GM12875 (cell line): ENCODE measurements at regions not wholly inside any gene's neighbourhood (a gene's known extent, or its start where the extent isn't known, plus 50 kb on each side); places are given as distances from the start of the nearest gene placed in this dataset.

Experiments
- H3K4me3 ChIP-seq: one replicate; pipeline ENCODE4 v1.5.1; 2011; ENCODE audit warnings: low read depth, low read length, control low read depth
- TF ChIP-seq, protein P1 (sequence below): IDR thresholded peaks from 2 replicates; pipeline ENCODE4 v1.5.1; 2011; ENCODE audit warnings: low read depth, mild to moderate bottlenecking, control low read depth, inconsistent platforms, low read length, moderate library complexity, borderline replicate concordance; ENCODE audit not compliant: insufficient read depth

- no peak overlapping the region for H3K4me3 ChIP-seq
These were observed 986.3 kb upstream of the LRRTM1 start for GRCh38 chr2:81290846-81291245.

DNA sequence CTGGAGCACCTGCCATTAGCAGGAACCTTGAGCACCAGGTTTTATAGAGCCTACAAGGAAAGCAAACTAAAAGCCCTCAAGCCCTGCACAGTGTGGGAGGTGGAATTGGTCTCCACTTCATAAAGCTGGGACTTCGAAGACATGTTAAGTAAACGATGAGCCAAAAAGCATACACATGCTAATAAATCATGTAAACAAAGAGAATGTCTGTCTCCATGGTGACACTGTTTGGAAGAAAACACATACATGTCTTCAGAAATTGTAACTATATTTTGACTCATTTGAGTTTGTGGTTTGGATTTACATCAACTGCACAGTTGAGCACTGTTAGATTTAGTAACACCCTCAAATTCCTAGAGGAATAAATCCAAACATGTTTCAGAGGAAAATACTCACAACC is 978.5 kb upstream of the LRRTM1 start:
- H3K4me3 ChIP-seq = no peak overlapping the region
- TF ChIP-seq, protein P1, sequence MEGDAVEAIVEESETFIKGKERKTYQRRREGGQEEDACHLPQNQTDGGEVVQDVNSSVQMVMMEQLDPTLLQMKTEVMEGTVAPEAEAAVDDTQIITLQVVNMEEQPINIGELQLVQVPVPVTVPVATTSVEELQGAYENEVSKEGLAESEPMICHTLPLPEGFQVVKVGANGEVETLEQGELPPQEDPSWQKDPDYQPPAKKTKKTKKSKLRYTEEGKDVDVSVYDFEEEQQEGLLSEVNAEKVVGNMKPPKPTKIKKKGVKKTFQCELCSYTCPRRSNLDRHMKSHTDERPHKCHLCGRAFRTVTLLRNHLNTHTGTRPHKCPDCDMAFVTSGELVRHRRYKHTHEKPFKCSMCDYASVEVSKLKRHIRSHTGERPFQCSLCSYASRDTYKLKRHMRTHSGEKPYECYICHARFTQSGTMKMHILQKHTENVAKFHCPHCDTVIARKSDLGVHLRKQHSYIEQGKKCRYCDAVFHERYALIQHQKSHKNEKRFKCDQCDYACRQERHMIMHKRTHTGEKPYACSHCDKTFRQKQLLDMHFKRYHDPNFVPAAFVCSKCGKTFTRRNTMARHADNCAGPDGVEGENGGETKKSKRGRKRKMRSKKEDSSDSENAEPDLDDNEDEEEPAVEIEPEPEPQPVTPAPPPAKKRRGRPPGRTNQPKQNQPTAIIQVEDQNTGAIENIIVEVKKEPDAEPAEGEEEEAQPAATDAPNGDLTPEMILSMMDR = no peak

More at GRCh38 chr2:81290846-81291245, 986.3 kb upstream of the LRRTM1 start:
- TF ChIP-seq, protein P1 = no peak

- TF ChIP-seq, protein P1 = no peak
- no peak overlapping the region for H3K4me3 ChIP-seq
These were observed 977.7 kb upstream of the LRRTM1 start for GRCh38 chr2:81282151-81282769.

DNA sequence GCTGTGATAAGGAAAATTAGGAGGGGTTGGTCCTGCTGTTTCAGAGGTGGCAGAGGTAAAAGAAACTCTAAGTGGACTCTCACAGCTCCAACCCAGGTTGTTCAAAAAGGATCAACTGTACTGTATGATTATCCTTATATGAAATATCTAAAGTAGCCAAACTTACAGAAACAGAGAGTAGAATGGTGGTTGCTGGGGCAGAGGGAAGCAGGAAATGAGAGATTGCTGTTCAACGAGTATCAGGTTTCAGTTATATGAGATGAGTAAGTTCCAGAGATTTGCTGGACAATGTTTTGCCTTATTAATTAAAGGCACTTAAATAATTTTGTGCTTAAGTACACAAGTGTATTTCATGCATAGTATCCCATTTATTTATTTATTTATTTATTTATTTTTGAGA is 972.0 kb upstream of the LRRTM1 start:
- no peak overlapping the region for H3K4me3 ChIP-seq
- TF ChIP-seq, protein P1 = no peak

GRCh38 chr2:81266106-81266505 is 961.6 kb upstream of the LRRTM1 start:
- TF ChIP-seq, protein P1 = no peak

DNA sequence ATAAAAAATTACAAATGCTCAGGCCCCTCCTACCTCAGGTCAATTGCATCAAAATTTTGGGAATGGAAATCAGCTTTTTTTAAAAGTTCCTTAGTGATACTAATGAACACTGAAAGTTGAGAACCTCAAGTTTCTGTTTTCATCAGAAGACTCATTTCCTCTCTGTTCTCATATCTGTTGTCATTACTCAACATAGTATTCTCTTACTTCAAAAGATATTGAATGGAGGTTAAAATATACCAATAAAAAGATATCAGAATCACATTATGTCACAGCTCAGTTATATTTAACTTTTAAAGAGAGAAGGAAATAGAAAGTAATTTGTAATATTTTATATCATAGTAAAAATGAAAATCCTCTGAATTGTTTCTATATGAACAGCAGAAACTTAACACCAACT is 959.4 kb upstream of the LRRTM1 start:
- no peak overlapping the region for H3K4me3 ChIP-seq
- TF ChIP-seq, protein P1 = no peak

More at GRCh38 chr2:81266106-81266505, 961.6 kb upstream of the LRRTM1 start:
- H3K4me3 ChIP-seq = no peak overlapping the region

DNA sequence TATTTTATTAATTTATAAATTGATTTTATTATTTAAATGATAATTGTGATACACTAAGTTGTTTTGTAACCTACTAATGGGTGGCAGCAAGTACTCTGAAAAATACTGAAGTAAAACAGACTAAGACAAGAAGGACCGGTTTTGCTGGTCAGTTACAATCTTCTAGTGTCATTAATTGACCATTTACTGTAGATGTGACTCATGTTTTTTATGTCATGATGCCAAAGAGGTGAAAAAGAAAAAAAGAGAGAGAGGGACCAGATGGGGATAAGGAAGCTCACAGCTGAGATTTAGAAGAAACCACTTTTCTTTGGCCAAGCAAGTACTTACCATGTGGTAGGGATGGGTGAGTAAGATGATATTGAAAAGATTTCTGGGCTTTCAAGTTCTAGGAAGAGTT is 955.8 kb upstream of the LRRTM1 start:
- H3K4me3 ChIP-seq = no peak overlapping the region
- TF ChIP-seq, protein P1 = no peak
